Posterior cingulate gyrus (tissue), 11 donors: ENCODE measurements at regions not wholly inside any gene's neighbourhood (a gene's known extent, or its start where the extent isn't known, plus 50 kb on each side); places are given as distances from the start of the nearest gene placed in this dataset.
"Not testable (repeated sequence)": the region's sequence is repeated elsewhere in the genome, so short reads cannot be mapped to it uniquely, and the experiment has no call there.

ENCODE experiments used
- DNase-seq, 10 donors: peaks; one replicate each; pipeline versions ENCODE4 v3.0.0 to v3.0.0-alpha.2; 2020 to 2021; ENCODE audit warnings: mixed read lengths in 3 of 10
- intact Hi-C: fragments of 100-400 bp; cut with DNase I; formaldehyde crosslinking; loops from one replicate; pipeline ENCODE4 v1.15.1; 2023

DNA sequence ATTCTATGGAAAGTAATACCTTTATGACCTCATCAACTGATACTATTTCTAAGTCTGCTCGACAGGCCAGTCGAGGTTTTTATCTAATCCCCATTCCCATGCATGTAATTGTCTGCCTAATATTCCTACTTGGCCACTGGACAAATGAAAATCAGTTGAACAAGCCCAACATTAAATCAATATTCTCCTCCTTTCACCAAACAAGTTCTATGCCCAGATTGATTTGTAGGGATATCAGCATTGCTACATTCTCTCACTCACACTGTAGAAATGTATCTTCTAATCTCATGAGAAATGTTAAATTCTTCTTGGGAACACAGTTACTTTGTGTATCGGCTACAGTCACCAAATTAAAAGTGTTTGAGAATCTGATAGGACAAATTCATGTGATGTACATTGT, 208.8 kb upstream of the CTNND2 start:
- no peak for DNase-seq
- intact Hi-C loops: no loop called here

DNA sequence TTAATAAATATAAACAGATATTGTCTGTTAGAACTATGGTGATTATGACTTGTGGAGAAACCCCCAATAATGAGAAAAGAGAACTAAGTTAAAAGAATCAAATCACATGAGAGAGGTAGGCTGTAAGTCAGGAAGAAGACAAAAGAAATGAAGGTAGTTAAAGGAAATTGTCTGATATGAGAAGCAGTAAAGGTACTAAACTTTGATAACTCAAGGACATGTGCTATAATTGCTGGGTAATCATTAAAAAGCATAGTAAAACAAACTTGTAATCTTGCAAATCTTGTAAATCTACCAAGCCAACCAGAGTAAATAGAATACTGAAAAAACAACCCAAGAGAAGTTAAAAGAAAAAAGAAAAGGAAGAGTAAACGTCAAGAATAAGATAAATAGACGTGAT, 207.0 kb upstream of the CTNND2 start:
- intact Hi-C loops: no loop called here
- no peak for DNase-seq

DNA sequence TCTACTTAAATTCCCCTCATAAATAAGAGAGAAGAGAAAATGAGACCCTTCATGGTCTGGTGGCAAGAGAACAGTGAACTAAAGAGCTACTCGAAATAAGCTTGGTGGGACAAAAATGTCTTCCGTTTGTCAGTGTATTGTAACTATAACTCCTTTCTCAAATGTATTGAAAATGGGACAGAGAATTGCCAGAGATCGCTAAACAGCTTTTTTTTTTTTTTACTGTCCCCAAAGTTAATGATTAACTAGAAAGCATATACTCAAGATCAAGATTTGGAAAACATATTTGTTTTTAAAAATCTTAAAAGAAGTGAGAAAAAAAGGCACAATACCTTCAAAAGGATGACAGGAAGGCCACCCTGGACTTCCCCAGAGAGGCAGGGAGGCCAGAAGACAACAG, 206.4 kb upstream of the CTNND2 start:
- no peak for DNase-seq
- intact Hi-C loops: no loop called here

DNA sequence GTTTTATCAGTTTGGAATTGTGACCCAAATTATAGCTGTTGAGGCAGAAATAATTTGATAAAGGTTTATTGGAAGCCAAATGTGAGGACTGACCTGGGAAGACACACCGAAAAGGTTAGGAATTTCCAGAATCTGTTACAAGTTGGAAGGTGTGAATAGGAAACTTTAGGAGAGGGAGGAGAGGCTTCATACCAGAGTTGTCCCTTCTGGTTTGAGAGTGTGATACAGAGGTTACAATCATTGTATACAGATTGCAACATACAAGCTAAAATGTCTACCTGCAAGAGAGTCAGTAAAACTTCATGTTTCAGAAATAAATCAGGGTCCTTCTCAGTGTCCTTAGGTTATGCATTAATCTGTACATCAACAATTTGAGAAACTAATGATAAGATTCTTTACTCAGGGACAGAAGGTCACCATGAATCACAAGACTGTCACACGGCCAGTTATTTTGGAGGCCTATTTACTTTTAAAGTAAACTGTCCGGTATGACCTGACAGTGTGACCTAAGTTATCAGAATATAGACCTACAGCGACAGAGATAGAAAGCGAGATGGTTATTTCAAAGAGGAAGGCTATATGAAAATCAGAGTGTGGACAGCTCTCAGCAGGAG, 204.9 kb upstream of the CTNND2 start:
- intact Hi-C loops: no loop called here
- DNase-seq: no peak

DNA sequence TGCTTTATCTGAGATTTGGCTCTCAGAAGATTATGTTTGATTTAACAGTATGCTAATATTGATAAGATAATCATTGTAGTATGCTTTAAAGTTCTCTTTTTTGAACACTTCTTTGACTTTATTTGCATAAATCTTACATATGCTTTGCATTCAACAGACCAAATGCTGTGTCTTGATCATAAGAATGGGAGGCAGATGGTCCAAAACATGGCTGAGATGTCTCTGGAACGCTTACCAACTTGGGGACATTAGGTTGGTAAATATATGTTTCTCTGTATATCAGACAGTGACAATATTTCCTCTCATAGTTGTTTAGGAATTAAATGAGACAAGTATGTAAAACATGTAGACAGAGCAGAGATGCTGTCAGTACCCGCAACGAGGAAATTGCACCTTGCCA, 197.9 kb upstream of the CTNND2 start:
- no peak for DNase-seq
- intact Hi-C loops: no loop called here

DNA sequence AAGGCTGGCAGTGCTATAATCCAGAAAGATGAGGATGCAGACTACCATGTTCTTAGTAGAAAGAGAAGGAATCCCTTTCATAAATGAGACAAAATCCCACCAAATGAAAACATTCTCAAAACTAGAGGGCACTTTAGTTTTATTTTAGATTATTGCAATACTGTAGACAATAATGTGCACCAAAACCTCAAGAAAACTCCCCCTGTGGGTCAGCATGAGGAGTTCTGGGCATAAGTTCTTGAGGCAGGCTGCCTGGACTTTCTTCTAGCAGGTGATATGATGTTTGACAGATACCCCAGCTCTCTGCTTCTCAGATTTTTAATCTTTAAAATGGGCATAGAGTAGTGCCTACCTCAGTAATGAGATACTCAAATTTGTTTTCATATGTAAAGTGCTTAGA, 196.3 kb upstream of the CTNND2 start:
- intact Hi-C loops: no loop called here
- no peak for DNase-seq

- DNase-seq: no peak
- intact Hi-C loops: no loop called here
Measured at GRCh38 chr5:12099296-12099695, 195.1 kb upstream of the CTNND2 start.

DNA sequence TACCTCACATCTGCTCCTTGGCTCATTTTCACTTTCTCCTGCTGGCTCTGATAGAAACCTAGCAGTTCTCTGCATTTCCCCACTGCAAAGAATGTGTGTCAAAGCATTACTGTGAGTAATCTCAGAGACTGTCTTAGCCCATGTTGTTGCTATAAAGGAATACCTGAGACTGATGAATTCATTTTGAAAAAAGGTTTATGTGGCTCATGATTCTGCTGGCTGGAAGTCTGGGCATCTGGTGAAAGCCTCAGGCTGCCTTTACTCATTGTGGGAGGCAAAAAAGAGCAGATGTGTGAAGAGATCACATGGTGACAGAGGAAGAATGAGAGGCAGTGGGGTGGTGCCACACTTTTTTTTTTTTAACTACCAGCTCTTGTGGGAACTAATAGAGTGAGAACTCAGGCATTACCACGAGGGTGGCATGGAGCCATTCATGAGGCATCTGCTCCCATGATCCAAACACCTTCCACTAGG, 191.6 kb upstream of the CTNND2 start:
- peak in 3 of 10 donors; percentile 10 to 54 (median 49) for DNase-seq
- intact Hi-C loops: no loop called here

- intact Hi-C loops: no loop called here
- DNase-seq: peak in 2 of 10 donors; percentile 34 to 50
Measured at GRCh38 chr5:12093586-12093985, 189.3 kb upstream of the CTNND2 start.

DNA sequence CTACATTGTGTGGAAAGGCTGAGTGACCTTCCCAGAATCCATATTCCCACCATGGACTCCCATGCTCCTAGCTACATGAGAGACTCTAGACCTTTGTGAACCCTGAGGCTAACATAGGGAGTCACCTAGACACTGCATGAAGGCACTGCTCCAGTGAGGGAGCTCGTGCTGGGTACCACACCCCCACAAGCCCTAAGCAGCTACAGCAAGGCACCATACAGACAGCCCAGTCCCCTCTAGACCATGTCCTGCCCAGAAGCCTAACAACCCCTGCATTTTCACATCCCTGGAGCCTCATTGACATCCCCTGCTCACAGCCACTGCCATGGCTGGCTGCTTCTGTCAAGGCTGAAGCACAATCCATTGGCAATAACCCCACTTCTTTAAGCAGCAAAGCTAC, 176.5 kb upstream of the CTNND2 start:
- intact Hi-C loops: no loop called here
- no peak for DNase-seq

DNA sequence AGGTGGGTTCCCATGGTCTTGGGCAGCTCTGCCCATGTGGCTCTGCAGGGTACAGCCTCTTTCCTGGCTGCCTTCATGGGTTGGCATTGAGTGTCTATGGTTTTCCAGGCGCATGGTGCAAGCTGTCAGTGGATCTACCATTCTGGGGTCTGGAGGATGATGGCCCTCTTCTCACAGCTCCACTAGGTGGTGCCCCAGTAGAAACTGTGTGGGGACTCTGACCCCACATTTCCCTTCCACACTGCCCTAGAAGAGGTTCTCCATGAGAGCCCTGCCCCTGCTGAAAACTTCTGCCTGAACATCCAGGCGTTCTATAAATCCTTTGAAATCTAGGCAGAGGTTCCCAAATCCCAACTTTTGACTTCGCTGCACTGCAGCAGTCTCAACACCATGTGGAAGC, 174.0 kb upstream of the CTNND2 start:
- DNase-seq, intact Hi-C loops: not testable (repeated sequence)

DNA sequence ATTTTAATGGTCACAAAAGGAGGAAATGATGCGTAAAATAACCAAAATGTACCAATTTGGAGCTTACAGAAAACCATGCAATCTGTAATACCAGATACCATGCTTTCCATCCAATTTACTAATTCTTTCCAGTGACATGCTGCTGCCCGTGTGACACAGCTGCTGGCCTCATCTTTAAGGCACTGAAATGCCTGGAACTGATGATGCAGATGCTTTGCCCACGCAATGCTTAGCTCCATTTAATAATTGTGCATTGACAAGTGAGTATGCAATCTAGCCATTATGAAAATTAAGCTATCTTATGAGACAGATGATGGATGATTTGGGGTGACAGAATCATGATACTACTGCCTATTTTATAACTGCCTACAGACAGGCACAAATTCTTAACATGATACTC, 169.2 kb upstream of the CTNND2 start:
- DNase-seq: no peak
- intact Hi-C loops: no loop called here

GRCh38 chr5:12072441-12072840, 168.2 kb upstream of the CTNND2 start:
- DNase-seq: no peak
- intact Hi-C loops: no loop called here

DNA sequence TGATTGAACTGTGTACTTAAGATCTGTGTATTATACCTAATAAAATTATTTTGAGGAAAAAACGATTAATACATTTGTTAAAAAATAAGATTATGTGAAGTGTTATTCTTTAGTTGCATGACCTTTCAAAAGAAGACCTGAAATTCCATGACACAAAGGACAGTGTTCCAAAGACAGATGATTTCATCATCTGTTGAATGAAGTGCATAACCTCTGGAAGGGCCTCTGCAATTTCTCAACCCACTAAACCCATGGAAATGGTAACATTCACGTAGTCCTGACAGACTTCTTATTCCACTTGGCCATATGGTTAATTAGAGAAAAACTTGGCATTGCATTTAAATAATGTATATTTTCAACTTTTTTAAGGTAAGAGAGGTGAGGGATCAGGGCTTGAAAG, 167.2 kb upstream of the CTNND2 start:
- intact Hi-C loops: no loop called here
- DNase-seq: no peak

GRCh38 chr5:12023614-12024241, 119.5 kb upstream of the CTNND2 start:
- no peak for DNase-seq
- intact Hi-C loops: loop anchor here (5.0 kb wide), 1 partner anchor 1326 kb away; no protein-coding TSS in a partner anchor

- DNase-seq: no peak
- intact Hi-C loops: loop anchor here (5.0 kb wide), 1 partner anchor 1325 kb away; no protein-coding TSS in a partner anchor
Measured at GRCh38 chr5:12022444-12022843, 118.2 kb upstream of the CTNND2 start.

- intact Hi-C loops: no loop called here
- DNase-seq: no peak
Measured at GRCh38 chr5:12019306-12019705, 115.1 kb upstream of the CTNND2 start.

DNA sequence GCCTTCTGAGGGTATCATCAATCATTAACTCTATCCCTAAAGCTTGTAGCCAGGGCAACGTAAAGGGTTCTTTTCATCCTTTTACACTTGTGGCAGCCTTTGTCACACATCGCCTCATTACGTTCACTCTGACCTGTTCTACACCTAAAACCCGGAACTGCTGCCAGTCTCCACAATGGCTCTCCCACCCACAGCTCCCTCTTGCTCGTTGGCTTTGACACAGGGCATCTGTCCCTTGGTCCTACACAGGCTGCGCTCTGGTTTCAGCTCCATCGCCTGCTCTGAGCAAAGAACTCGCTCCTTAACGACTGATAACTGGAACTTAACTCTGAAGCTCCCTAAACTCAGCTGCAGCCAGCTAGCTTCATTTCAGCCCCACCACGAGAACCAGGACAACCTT, 112.8 kb upstream of the CTNND2 start:
- intact Hi-C loops: no loop called here

GRCh38 chr5:12016159-12016746, 112.0 kb upstream of the CTNND2 start:
- DNase-seq: peak in 4 of 10 donors; percentile 8 to 72 (median 40)
- intact Hi-C loops: no loop called here

More for the DNA sequence above, 112.8 kb upstream of the CTNND2 start:
- DNase-seq: peak in 2 of 10 donors; percentile 62 to 72

DNA sequence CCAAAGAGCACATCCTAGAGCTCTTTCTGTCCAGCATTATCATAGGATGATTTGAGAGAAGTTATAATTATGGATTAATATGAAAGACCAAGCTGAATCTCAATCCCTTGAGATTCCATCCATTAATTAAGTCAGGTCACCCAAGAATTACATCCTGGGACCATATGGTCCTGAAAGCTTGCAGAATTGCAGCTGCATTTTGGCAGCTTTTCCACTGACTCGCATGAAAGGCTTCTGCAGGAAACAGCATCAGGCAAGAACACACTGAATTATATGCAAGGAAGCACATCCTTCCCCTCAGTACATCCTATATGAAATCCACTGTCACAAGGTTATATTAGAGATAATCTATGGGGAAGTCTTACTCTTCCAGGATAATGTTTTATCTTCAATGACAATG, 109.1 kb upstream of the CTNND2 start:
- DNase-seq: no peak

GRCh38 chr5:12003680-12004079, 99.4 kb upstream of the CTNND2 start:
- no peak for DNase-seq
- intact Hi-C loops: no loop called here

More for the DNA sequence above, 109.1 kb upstream of the CTNND2 start:
- intact Hi-C loops: no loop called here

DNA sequence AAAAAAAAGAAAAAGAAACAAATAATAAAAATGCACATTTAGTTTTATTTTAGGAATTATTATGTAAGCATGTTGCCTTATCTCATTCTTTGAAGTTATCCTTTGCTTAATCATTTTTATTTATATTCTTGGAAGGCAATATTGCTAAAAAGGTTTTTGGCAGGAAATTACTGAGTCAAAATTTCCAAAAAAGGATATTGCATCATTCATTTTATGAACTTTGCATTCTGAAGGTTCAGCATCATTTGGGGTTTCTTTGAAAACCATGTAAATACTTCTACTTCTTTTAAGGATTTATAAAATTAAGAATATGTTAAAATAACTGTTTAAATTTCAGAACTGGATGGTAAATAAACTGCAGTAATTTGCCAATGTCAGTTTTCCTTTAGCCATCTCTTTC, 94.2 kb upstream of the CTNND2 start:
- intact Hi-C loops: no loop called here
- no peak for DNase-seq
